Right atrium auricular region (tissue), 2 donors: ENCODE measurements at regions not wholly inside any gene's neighbourhood (a gene's known extent, or its start where the extent isn't known, plus 50 kb on each side); places are given as distances from the start of the nearest gene placed in this dataset.

Source experiments
- DNase-seq: peaks from one replicate; pipeline ENCODE4 v3.0.0-alpha.2; 2019; ENCODE audit warnings: low spot score
- H3K27ac ChIP-seq, 2 donors: fragments of 200-600 bp; sonication (generic); 1 replicate in 1 of 2; 2 replicates in 1 of 2; pipeline ENCODE4 v1.5.1; 2016 to 2019
- H3K27me3 ChIP-seq, 2 donors: fragments of 200-600 bp; sonication (generic); one replicate each; pipeline versions ENCODE4 v1.5.1 to v1.6.0; 2017 to 2019
- H3K36me3 ChIP-seq: fragments of 200-600 bp; sonication (generic); one replicate; pipeline ENCODE4 v1.5.1; 2016
- H3K4me1 ChIP-seq, 2 donors: fragments of 200-600 bp; sonication (generic); one replicate each; pipeline versions ENCODE4 v1.5.1 to v1.6.0; 2017 to 2019
- H3K4me3 ChIP-seq, 2 donors: fragments of 200-600 bp; sonication (generic); 1 replicate in 1 of 2; 2 replicates in 1 of 2; pipeline ENCODE4 v1.5.1; 2017 to 2019; ENCODE audit warnings: mild to moderate bottlenecking in 1 of 2, moderate library complexity in 1 of 2
- H3K9me3 ChIP-seq, 2 donors: fragments of 200-600 bp; sonication (generic); one replicate each; pipeline ENCODE4 v1.5.1; 2019
- TF ChIP-seq, protein P1 (sequence below), 2 donors: fragments of 200-600 bp; sonication (generic); IDR thresholded peaks; one replicate each; pipeline ENCODE4 v1.5.1; 2019; ENCODE audit warnings: antibody characterized with exemption in 2 of 2

DNA sequence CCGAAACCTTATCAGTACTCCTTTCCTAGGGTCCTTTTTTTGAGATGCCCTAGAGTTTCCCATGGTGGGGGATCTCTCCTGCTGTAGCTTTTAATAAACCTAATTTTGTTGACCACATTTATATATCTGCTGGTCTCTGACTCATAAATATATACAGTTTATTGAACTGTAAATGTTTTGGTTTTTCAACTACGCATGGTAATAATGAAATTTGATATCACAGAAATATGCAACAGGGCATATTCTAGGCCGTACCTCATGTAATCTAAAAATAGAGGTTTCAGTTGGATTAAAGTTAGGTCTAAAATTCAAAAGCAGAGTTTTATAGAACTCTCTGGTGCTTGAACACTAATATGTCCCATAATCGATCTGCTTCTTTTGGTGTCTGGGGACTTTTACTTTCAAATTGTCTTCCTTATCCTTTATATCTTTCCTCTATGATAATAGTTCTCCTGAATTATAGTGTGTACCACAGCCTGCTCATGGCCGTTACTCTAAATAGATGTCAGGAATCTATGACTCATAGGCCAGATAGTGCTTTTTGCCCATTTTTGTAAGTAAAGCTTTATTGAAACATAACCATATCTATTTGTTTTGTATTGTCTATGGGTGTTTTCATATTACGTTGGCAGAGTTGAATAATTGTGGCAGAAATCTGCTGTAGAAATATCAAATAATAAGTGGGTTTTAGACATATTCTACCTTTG lies 324.8 kb upstream of the PCDH9 start:
- TF ChIP-seq, protein P1, sequence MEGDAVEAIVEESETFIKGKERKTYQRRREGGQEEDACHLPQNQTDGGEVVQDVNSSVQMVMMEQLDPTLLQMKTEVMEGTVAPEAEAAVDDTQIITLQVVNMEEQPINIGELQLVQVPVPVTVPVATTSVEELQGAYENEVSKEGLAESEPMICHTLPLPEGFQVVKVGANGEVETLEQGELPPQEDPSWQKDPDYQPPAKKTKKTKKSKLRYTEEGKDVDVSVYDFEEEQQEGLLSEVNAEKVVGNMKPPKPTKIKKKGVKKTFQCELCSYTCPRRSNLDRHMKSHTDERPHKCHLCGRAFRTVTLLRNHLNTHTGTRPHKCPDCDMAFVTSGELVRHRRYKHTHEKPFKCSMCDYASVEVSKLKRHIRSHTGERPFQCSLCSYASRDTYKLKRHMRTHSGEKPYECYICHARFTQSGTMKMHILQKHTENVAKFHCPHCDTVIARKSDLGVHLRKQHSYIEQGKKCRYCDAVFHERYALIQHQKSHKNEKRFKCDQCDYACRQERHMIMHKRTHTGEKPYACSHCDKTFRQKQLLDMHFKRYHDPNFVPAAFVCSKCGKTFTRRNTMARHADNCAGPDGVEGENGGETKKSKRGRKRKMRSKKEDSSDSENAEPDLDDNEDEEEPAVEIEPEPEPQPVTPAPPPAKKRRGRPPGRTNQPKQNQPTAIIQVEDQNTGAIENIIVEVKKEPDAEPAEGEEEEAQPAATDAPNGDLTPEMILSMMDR (IDR thresholded peaks at IDR 0.05), result no peak

DNA sequence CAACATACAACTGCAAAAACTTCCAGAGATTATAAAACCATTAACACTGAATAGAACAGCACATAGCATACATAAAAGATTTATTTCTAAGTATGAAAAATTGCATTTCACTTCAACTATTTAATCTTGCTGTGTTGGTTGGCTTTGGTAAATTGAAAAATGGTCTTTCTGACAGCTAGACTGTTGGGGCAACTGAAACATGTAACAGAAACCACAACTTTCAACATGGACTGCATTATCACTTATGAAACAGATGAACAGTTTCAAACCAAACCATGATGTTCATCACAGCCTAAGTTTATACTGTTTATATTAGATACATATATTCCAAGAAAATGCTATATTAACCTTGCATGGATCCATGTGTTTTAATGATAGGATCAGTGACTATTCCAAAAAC lies 324.1 kb upstream of the PCDH9 start:
- TF ChIP-seq, protein P1 (IDR thresholded peaks at IDR 0.05), result no peak

More for the DNA sequence above, 324.8 kb upstream of the PCDH9 start:
- H3K36me3 ChIP-seq, result no peaks in the 10 kb centered on the region
- no peak overlapping the region for H3K27ac ChIP-seq
- H3K4me1 ChIP-seq, result no peaks in the 10 kb centered on the region
- peaks cover 0 to 21% of the 10 kb centered on the region in 2 donors for H3K9me3 ChIP-seq
- H3K4me3 ChIP-seq, result no peak overlapping the region
- DNase-seq, result no peak
- no peaks in the 10 kb centered on the region for H3K27me3 ChIP-seq

DNA sequence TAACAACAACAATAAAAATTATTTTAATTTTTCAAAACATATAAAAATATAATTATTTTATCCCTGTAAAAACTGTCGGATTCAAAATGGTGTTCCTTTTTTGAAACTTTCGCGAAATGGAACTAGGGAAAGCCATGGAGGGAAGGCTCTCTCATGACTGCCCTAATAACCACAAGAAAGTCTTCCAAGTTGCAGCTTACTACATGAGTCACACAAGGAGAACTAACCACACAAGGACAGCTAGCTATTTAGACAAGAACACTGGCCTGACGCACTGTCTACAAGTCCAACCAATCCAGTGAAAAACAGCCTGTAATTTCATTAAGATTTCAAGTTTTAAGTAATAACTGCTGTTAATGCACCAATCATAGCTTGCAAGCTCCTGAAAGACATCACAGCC lies 319.2 kb upstream of the PCDH9 start:
- H3K27ac ChIP-seq, result no peak overlapping the region
- TF ChIP-seq, protein P1 (IDR thresholded peaks at IDR 0.05), result no peak

More for the DNA sequence above, 324.1 kb upstream of the PCDH9 start:
- no peak for DNase-seq
- H3K36me3 ChIP-seq, result no peaks in the 10 kb centered on the region
- H3K4me1 ChIP-seq, result no peaks in the 10 kb centered on the region
- H3K27ac ChIP-seq, result no peak overlapping the region
- no peaks in the 10 kb centered on the region for H3K27me3 ChIP-seq
- no peak overlapping the region for H3K4me3 ChIP-seq
- H3K9me3 ChIP-seq, result peaks cover 0 to 21% of the 10 kb centered on the region in 2 donors

DNA sequence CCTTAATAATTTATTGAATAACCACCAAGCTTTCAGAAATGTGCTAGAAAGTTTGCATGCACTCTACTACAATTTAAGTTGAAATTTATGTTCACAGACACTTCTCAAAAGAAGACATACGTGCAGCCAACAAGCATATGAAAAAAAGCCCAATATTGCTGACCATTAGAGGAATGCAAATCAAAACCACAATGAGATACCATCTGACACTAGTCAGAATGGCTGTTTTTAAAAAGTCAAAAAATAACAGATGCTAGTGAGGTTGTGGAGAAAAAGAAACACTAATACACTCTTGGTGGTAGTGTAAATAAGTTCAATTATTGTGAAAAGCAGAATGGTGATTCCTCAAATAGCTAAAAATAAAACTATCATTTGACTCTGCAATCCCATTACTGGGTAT lies 308.8 kb upstream of the PCDH9 start:
- no peaks in the 10 kb centered on the region for H3K27me3 ChIP-seq
- TF ChIP-seq, protein P1 (IDR thresholded peaks at IDR 0.05), result no peak
- H3K4me3 ChIP-seq, result no peak overlapping the region
- no peak overlapping the region for H3K27ac ChIP-seq
- H3K36me3 ChIP-seq, result no peaks in the 10 kb centered on the region
- H3K4me1 ChIP-seq, result no peaks in the 10 kb centered on the region
- DNase-seq, result no peak
- no peaks in the 10 kb centered on the region for H3K9me3 ChIP-seq

More for the DNA sequence above, 319.2 kb upstream of the PCDH9 start:
- Histone ChIP-seq H3K9me3 (no peaks in the 10 kb centered on the region), H3K4me3 (no peak overlapping the region), H3K27me3 (no peaks in the 10 kb centered on the region), H3K36me3 (no peaks in the 10 kb centered on the region), H3K4me1 (no peaks in the 10 kb centered on the region)
- DNase-seq, result no peak

DNA sequence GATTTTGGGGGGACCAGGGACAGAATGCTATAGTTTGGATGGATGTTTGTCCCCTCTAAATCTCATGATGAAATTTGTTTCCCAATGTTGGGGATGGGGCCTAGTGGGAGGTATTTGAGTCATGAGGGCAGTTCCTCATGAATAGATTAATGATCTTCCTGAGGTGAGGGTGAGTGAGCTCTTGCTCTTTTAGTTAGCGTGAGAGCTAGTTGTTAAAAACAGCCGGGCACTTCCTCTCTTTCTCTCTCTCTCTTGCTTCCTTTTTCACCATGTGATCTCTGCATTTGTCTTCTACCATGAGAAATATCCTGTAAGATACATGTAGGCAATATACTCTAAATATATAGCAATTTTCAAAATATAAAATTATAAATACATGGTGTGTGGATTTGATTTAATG lies 290.8 kb upstream of the PCDH9 start:
- no peaks in the 10 kb centered on the region for H3K27me3 ChIP-seq
- H3K4me1 ChIP-seq, result no peaks in the 10 kb centered on the region
- H3K36me3 ChIP-seq, result no peaks in the 10 kb centered on the region
- H3K4me3 ChIP-seq, result no peak overlapping the region
- TF ChIP-seq, protein P1 (IDR thresholded peaks at IDR 0.05), result no peak
- H3K9me3 ChIP-seq, result no peaks in the 10 kb centered on the region
- no peak overlapping the region for H3K27ac ChIP-seq
- DNase-seq, result no peak

DNA sequence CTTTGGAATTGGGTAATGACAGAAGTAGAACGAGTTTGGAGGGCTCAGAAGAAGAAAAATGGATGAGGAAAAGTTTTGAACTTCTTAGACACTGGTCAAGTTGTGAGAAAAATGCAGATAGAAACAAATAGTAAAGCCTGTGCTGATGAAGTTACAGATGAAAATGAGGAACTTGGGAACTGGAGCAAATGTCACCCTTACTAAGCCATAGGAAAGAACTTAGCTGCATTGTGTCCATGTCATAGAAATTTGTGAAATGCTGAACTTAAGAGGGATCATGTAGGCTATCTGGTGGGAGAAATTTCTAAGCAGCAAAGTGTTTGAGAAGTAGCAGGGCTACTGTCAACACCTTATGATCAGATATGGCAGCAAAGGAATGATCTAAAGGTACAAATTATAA lies 289.2 kb upstream of the PCDH9 start:
- TF ChIP-seq, protein P1 (IDR thresholded peaks at IDR 0.05), result no peak
- Histone ChIP-seq H3K36me3 (no peaks in the 10 kb centered on the region), H3K4me3 (no peak overlapping the region), H3K27me3 (no peaks in the 10 kb centered on the region), H3K4me1 (no peaks in the 10 kb centered on the region), H3K27ac (no peak overlapping the region), H3K9me3 (no peaks in the 10 kb centered on the region)
- DNase-seq, result no peak
